Bronchial epithelial cell (primary cell): ENCODE measurements at regions not wholly inside any gene's neighbourhood (a gene's known extent, or its start where the extent isn't known, plus 50 kb on each side); places are given as distances from the start of the nearest gene placed in this dataset.

ENCODE experiments used
- DNase-seq: peaks from one replicate; pipeline ENCODE4 v3.0.0-alpha.2; 2010; ENCODE audit warnings: low read depth
- FAIRE-seq: peaks from 2 replicates; lab custom pipeline; 2011; peaks lifted over from hg19 to GRCh38; lab: Jason Lieb, UNC
- H3K27me3 ChIP-seq: 2 replicates; pipeline ENCODE4 v1.5.1; 2011; ENCODE audit warnings: low read length; ENCODE audit not compliant: control insufficient read depth, insufficient read depth
- H3K36me3 ChIP-seq: 2 replicates; pipeline ENCODE4 v1.5.1; 2011; ENCODE audit warnings: low read length; ENCODE audit not compliant: control insufficient read depth, insufficient read depth
- H3K4me3 ChIP-seq: 2 replicates; pipeline ENCODE4 v1.5.1; 2011; ENCODE audit warnings: mild to moderate bottlenecking, low read depth, low read length, control low read depth
- TF ChIP-seq, protein P1 (sequence below): IDR thresholded peaks from 2 replicates; pipeline ENCODE4 v1.5.1; 2011; ENCODE audit warnings: mild to moderate bottlenecking, moderate library complexity, low read length, control low read depth, inconsistent platforms; ENCODE audit not compliant: insufficient read depth, severe bottlenecking

DNA sequence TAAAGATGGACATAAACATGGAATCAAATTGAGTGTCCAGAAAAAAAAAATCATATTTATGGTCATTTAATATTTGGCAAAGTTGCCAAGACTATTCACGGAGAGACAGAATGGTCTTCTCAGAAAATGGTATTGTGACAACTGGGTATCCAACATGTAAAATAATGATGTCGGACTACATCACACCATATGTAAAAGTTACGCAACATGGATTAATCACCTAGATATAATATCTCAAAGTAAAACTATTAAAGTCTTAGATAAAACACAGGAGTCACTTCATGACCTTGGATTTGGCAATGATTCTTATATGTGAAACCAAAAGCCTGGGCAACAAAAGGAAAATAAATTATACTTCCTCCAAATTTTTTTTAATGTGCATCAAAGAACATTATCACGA, 1591.7 kb upstream of the DDX18 start:
- no peak overlapping the region for H3K4me3 ChIP-seq
- DNase-seq = no peak
- H3K27me3 ChIP-seq = no peaks in the 10 kb centered on the region
- TF ChIP-seq, protein P1, sequence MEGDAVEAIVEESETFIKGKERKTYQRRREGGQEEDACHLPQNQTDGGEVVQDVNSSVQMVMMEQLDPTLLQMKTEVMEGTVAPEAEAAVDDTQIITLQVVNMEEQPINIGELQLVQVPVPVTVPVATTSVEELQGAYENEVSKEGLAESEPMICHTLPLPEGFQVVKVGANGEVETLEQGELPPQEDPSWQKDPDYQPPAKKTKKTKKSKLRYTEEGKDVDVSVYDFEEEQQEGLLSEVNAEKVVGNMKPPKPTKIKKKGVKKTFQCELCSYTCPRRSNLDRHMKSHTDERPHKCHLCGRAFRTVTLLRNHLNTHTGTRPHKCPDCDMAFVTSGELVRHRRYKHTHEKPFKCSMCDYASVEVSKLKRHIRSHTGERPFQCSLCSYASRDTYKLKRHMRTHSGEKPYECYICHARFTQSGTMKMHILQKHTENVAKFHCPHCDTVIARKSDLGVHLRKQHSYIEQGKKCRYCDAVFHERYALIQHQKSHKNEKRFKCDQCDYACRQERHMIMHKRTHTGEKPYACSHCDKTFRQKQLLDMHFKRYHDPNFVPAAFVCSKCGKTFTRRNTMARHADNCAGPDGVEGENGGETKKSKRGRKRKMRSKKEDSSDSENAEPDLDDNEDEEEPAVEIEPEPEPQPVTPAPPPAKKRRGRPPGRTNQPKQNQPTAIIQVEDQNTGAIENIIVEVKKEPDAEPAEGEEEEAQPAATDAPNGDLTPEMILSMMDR = no peak
- no peak for FAIRE-seq
- H3K36me3 ChIP-seq = no peaks in the 10 kb centered on the region

DNA sequence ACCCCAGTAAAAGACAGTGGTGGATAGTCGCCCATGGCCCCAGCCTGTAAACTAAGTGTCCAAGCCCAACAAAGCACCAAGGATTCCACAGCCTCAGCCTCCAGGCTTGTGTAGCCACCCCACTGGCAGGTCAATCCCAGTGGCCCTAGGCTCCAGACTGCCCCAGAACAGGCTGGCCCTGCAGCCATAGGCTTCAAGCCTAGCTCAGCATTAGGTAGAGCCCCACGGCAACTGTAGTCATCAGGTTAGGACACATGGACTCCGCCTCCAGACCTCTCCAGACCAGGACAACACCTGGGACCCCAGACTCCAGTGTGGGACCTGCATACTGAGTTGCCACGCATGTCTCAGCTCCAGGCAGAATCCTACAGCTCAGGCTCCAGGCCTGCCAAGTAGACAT, 1590.6 kb upstream of the DDX18 start:
- no peaks in the 10 kb centered on the region for H3K27me3 ChIP-seq
- no peak overlapping the region for H3K4me3 ChIP-seq
- no peaks in the 10 kb centered on the region for H3K36me3 ChIP-seq
- DNase-seq (no peak), FAIRE-seq (no peak)
- TF ChIP-seq, protein P1 = no peak

DNA sequence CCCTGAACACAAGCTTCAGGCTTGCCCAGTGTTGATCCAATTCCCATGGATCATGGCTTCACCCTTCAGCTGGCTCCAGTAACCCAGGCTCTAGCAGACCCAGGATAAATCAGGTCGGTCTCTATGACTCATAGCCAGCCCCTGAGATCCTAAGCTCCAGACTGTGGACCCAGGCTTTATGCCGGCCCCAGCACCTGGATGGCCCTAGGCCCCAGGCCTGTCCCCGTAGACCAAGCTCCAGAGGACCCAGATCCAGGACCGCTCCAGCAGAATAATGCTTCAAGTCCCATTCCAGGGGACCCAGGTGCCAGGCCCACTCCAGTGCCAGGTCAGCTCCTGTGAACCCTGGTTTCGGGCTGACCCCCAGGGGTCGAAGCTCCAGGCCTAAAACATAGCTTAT, 1589.9 kb upstream of the DDX18 start:
- FAIRE-seq (no peak), DNase-seq (no peak)
- Histone ChIP-seq H3K36me3 (no peaks in the 10 kb centered on the region), H3K27me3 (no peaks in the 10 kb centered on the region), H3K4me3 (no peak overlapping the region)
- TF ChIP-seq, protein P1 = no peak

DNA sequence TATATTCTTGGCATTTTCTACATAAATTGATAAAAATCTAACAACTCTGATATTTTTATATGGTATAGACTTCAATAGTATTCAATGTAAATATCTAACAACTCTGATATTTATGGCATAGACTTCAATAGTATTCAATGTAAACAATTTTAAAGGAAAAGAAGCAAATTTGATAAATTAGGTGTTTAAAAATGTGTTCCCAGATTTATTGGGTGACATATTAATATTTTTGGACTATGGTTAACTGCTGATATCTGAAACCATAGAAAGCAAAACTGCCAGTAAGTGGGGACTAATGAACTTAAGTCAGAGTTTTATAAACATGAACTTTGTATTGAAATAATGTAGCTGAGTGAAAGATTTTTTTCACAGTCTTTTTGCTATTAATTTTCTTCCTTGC, 1576.0 kb upstream of the DDX18 start:
- FAIRE-seq = no peak
- TF ChIP-seq, protein P1 = no peak

DNA sequence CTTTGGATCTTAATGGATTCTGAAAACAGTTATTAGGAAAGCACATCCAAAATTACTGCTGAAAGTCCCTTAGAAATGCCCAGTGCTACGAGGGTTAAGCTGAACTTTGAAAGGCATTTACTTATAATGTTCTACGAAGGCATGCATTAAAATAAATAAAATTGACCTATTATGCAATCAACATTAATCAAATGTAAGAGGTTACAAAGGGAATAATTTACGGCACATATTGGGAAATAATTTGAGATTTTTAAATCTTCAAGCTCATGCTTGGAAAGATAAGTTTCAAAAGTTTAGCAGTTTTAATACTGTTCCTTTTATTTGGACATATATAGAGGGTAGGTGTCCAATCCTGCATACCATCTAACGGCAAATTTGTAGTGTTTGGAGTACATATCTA, 1564.1 kb upstream of the DDX18 start:
- H3K4me3 ChIP-seq = no peak overlapping the region
- TF ChIP-seq, protein P1 = no peak
- no peaks in the 10 kb centered on the region for H3K36me3 ChIP-seq
- DNase-seq = no peak
- FAIRE-seq = no peak
- no peaks in the 10 kb centered on the region for H3K27me3 ChIP-seq

More for the DNA sequence above, 1576.0 kb upstream of the DDX18 start:
- DNase-seq = no peak
- Histone ChIP-seq H3K27me3 (no peaks in the 10 kb centered on the region), H3K36me3 (no peaks in the 10 kb centered on the region), H3K4me3 (no peak overlapping the region)

DNA sequence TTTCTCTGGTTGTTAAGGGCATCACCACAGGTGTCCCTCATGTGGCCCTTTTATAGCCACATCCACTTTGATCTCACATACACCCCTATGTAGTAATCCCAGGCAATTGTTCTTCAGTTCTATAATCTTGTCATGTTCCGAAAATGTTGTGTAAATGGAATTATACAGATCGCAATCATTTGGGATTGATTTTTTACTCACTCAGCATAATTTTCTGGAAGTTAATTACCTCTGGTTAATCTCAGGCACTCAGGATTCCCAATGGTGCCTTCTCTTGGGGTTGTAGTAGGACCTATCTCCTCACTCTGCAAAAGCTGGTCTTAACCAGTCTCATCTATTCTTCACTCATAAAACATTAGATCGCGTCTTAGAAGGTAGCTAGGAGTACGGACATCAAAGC, 1549.6 kb upstream of the DDX18 start:
- no peak overlapping the region for H3K4me3 ChIP-seq
- no peaks in the 10 kb centered on the region for H3K27me3 ChIP-seq
- FAIRE-seq = no peak
- TF ChIP-seq, protein P1 = no peak
- no peaks in the 10 kb centered on the region for H3K36me3 ChIP-seq
- no peak for DNase-seq
